ENCODE measurements at regions not wholly inside any gene's neighbourhood (a gene's known extent, or its start where the extent isn't known, plus 50 kb on each side); places are given as distances from the start of the nearest gene placed in this dataset.

DNA sequence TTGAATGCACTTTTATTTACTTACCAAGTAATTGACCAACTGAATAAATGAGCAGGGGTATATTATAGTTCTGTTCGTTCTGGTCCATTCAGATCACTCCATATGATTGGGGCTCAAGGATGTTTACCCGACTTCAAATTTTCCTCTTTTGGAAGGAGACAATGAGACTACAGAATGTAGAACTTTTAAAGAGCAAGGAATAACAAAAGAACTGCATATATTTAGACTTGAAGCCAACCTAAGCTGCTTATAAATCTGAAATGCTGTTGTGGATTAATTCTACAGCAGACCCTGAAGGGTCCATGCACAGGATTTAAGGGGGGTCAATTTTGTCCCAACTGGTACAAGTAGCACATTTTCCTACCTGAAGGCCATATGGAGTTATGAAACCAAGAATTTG, 610.8 kb downstream of the RAB28 start:
- no peak for DNase-seq (ENCODE audit: low read depth in 2 of 2)

DNA sequence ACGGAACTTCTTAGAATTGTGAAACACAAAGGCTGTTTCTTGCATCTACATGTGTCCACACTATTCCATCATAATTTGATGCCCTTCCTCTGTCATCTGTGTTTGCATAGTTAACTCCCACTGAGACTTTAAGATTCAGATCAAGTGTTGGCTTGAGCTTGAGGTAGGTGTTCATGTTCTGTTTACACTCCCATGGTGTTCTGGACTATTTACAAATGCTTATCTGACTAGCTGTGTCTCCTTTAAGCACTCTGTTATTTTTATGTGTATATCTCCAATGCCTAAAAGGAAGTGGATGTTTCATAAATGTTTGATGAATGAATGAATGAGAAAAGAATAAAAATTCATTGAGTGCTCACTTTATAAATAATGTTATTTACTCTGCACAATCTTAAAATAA, 622.7 kb downstream of the RAB28 start:
- DNase-seq (ENCODE audit: low read depth in 2 of 2) = no peak

DNA sequence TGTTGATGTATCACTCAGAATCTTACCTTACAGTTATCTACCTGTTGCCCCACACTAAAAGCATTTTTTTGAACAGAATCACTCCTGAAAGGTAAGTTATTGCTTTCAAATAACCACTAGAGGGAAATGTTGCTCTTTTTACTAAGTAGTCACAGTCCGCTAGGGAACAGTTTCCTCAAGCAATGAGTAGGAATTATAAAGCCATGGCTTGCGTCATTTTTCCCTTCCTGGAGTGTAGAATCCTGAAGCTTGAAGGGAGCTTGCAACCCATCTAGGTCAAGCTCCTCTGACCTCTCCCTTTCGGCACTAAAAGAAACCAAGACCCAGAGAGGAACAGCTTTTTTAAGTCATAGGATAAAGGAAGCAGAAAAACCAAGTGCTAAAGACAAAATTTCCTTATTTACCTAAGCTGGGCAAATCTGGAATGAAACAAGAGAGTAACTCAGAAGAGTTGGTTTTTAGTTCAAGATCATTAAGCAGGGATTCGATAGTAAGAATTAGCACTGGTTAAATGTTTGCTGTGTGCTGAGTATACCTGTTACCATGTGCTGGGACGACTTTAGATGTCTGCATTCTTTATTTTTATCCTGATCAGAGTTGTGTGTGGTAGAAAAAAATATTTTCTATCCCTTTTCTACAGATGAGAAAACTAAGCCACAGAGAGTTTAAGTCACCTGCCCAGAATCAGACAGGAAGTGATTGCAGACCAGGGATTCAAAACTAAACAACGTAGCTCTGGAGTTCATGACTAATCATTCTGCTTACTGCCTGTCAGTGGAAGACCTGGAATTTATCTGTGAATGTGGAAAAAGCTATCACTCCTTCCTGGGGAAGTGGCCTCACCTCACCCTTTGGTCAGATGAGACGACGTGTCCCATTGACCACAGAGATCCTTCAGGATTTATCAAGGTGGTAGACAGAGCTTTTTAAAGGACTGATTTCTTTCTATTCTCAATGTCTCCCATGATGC, 631.5 kb downstream of the RAB28 start:
- no peak for DNase-seq (ENCODE audit: low read depth in 2 of 2)

- no peak for DNase-seq (ENCODE audit: low read depth in 2 of 2)
Measured at GRCh38 chr4:12846368-12846767, 637.8 kb downstream of the RAB28 start.

DNA sequence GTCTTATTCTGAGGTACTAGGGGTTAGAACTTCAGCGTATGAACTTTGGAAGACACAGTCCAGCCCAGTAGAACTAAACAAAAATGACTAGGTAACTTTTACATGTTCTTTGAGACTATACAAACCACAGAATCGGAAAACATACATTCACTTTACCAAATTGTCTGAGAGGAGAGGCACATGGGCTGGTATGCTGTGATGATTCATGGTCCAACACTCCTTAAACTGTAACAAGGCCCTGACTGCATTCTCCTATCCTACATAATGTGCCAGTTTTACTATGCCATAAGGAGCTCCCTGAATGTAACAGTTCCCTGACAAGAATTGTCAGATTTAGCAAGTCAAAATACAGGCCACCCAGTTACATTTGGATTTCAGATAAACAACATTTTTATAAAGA, 640.0 kb downstream of the RAB28 start:
- no peak for DNase-seq (ENCODE audit: low read depth in 2 of 2)

GRCh38 chr4:12827966-12828365, 656.2 kb downstream of the RAB28 start:
- DNase-seq (ENCODE audit: low read depth in 2 of 2) = no peak

GRCh38 chr4:12791536-12791935, 692.6 kb downstream of the RAB28 start:
- no peak for DNase-seq (ENCODE audit: low read depth in 2 of 2)

DNA sequence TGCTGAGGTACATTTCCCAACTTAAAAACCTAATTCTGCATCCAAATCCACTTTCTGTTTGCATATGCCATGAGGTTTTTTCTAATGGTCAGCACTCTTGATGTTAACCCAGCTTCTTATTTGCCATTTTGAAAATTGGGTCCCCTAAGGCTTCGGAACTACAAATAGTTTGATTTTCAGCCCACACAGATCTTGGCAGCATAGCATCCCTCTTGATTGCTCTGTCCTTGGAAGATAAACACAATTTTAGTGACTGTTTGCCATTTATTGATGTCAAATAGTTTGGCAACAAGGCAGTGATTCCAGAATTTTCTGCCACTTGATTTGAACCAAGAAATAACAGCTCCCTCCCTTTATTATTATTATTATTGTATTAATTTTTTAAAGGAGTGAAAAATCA, 696.9 kb downstream of the RAB28 start:
- no peak for DNase-seq (ENCODE audit: low read depth in 2 of 2)

- no peak for DNase-seq (ENCODE audit: low read depth in 2 of 2)
Measured at GRCh38 chr4:12778706-12779105, 705.4 kb downstream of the RAB28 start.

- no peak for DNase-seq (ENCODE audit: low read depth in 2 of 2)
Measured at GRCh38 chr4:12778191-12778590, 705.9 kb downstream of the RAB28 start.

GRCh38 chr4:12770351-12770750, 713.8 kb downstream of the RAB28 start:
- DNase-seq (ENCODE audit: low read depth in 2 of 2) = no peak

- no peak for DNase-seq (ENCODE audit: low read depth in 2 of 2)
Measured at GRCh38 chr4:12761694-12762093, 722.4 kb downstream of the RAB28 start.

DNA sequence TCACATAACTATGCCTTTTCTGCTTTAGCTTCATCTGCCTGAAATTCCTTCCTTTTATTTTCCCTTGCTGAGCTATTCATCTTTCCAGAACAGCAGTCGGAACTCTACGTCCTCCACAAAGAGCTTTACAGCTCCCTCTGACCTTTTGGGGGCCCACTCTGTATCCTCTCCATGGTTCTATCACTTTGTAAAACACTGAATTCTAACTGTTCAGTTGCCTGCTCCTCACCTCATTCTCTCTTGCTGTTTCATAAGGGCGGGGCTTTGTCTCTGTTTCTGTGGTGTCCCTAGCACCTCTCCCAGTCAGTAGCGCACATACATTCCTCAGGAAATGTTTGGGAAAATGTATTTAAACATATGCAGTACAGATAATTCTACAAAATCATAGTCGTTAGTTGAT, 737.0 kb downstream of the RAB28 start:
- DNase-seq (ENCODE audit: low read depth in 2 of 2) = no peak

DNA sequence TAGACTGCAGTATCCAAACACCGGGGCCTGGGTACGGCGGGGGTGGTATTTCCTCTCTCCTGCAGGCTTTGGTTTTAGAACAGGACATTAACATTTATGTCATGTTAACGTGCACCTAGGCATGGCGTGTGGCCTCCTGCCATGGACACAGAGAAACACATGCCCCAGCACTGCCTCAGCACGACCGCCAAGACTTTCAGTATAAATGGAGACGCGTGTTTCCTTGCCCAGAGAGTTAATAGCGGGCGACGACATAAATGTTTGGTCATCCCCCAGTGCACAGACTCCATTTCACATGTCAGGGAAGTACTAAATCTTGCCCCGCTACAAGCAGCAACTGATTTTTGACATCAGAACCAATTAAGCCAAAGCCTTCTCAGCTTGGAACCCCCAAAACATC, 737.9 kb downstream of the RAB28 start:
- DNase-seq (ENCODE audit: low read depth in 2 of 2) = no peak

GRCh38 chr4:12734586-12734985, 749.6 kb downstream of the RAB28 start:
- no peak for DNase-seq (ENCODE audit: low read depth in 2 of 2)

- DNase-seq (ENCODE audit: low read depth in 2 of 2) = no peak
Measured at GRCh38 chr4:12729384-12729783, 754.8 kb downstream of the RAB28 start.

DNA sequence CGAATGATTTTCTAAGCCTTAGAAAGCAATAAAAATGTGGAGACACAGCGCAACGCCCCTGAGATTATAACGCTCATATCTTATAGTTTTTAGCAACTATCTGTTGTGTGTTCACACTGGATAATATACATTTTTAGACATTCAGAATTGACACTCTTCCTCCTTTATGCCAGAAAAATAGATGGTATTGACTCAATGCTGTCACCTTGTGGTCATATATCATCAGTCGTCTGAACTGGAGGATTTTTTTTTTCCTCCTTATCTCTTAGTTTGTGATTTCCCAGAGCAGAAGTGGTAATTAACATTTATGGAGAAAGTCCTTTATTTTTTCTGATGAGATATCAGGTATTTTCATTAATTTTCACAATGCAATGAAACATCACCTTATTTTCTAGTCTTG, 759.6 kb downstream of the RAB28 start:
- DNase-seq (ENCODE audit: low read depth in 2 of 2) = no peak

- no peak for DNase-seq (ENCODE audit: low read depth in 2 of 2)
Measured at GRCh38 chr4:12723849-12724447, 760.2 kb downstream of the RAB28 start.

GRCh38 chr4:12716896-12717295, 767.2 kb downstream of the RAB28 start:
- DNase-seq (ENCODE audit: low read depth in 2 of 2) = no peak

DNA sequence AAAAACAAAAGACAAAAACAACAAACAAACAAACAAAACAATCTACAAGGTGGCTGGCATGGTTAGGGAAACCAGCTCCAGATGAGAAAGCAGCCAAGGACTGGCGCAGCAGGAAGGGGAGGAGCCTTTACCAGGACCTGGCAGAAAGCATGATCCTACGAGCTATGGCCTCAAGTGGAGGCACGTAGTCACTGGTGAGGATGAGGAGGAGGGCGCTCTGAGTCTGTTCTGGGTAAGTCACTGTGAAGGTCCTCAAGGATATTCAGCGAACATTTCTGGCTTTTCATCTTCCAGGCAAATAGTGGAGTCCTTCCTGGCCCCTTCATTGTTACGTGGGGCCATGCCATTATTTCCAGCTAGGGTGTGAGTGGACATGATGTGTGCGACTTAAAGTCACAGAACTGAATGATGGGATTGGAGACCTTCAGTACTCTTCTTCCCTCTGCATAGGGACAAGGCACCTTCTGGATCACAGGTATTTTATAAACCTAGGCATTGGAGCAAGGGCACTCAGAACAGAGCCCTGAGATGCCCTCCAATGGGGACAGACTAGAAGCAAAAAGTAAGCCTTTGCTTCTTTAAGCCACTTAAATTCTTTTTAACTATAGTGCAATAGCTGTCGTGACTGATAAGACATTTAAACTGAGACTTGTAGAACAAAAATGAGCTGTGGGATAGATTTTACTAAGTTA, 771.3 kb downstream of the RAB28 start:
- no peak for DNase-seq (ENCODE audit: low read depth in 2 of 2)

DNA sequence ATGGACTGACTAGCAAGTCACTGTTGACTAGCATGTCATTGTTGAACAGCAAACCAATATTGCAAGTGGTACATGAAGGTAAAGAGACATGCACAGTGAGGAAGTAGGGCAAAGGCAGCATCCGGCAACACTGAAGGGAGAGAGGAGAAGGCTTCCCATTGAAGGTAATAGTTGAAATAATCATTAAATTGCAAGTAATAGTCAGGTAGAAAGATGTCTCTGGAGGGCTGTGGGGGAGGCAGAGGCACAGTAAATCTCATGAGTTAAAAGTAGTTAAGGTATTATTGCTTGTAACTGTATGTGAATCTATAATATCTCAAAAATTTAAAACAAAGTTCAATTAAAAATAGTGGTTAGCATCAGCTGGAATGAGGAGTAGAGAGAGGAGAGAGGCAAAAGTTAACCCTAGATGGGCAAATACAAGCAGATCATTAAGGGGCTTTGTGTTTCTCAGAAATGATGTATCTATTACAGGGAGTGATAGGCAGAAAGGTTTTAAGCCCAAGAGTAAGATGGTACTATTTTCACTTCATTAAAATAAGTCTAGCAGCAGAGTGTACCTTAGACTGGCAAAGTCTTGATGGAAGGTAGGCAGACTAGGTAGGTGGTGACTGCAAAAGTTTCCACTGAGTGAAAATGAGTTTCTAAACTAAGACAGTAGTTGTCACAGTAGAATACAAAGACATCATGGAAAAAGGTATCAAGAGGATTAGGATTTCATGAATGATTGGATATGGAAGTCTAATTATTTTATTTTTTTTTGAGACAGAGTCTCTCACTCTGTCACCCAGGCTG, 776.6 kb downstream of the RAB28 start:
- no peak for DNase-seq (ENCODE audit: low read depth in 2 of 2)

DNA sequence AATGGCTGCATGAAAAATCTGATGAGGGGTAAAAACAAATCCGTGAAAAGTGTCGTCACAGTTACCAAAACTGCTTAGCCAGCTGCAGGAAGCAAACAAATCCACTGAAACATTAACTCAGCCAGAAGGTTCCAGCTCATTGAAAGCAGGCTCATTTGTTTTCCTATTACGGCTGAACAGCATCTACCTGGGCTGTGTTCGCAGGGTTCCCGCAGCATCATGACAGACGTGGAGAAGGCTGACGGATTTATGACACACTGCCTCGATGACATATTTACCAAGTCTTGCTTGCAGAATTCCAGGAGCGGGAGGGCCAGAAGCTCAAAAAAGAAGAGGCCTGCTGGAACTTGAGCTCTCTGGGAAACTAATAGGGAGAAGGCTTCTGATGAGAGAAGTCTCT, 781.1 kb downstream of the RAB28 start:
- no peak for DNase-seq (ENCODE audit: low read depth in 2 of 2)
